ENCODE measurements at regions not wholly inside any gene's neighbourhood (a gene's known extent, or its start where the extent isn't known, plus 50 kb on each side); places are given as distances from the start of the nearest gene placed in this dataset.
"Not testable (repeated sequence)": the region's sequence is repeated elsewhere in the genome, so short reads cannot be mapped to it uniquely, and the experiment has no call there.

DNA sequence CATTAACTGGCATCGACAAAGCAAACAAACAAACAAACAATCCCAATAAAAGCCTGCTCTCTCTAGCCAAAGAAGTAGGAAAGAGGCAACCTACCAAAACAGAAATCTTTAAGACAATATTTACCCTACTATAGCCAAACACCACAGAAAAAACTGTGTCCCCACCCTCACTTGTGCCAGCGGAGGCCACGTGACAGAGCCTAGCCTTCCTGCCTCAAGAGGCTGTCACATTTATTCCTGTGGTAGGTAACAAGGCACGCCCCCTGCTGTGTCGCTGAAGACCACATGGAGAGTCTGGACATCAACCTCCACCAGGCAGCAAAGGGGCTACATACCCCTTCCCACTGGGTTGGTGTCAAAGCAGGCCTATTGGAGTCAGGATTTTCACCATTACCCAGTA, 148.1 kb downstream of the LMNTD1 start:
- no peak overlapping the region for H3K27ac Mint-ChIP-seq
- no peaks in the 10 kb centered on the region for H3K36me3 Mint-ChIP-seq (ENCODE audit: low read depth)
- peaks cover 6% of the 10 kb centered on the region for H3K9me3 Mint-ChIP-seq
- no peaks in the 10 kb centered on the region for H3K27me3 Mint-ChIP-seq
- ChIA-PET CTCF (no interaction called here), POLR2A (no interaction called here)
- H3K4me3 Mint-ChIP-seq: no peak overlapping the region
- TF ChIP-seq, protein P1, sequence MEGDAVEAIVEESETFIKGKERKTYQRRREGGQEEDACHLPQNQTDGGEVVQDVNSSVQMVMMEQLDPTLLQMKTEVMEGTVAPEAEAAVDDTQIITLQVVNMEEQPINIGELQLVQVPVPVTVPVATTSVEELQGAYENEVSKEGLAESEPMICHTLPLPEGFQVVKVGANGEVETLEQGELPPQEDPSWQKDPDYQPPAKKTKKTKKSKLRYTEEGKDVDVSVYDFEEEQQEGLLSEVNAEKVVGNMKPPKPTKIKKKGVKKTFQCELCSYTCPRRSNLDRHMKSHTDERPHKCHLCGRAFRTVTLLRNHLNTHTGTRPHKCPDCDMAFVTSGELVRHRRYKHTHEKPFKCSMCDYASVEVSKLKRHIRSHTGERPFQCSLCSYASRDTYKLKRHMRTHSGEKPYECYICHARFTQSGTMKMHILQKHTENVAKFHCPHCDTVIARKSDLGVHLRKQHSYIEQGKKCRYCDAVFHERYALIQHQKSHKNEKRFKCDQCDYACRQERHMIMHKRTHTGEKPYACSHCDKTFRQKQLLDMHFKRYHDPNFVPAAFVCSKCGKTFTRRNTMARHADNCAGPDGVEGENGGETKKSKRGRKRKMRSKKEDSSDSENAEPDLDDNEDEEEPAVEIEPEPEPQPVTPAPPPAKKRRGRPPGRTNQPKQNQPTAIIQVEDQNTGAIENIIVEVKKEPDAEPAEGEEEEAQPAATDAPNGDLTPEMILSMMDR (IDR thresholded peaks at IDR 0.05): no peak
- no peak for DNase-seq
- no peaks in the 10 kb centered on the region for H3K4me1 Mint-ChIP-seq
- intact Hi-C loops (cut with micrococcal nuclease): no loop called here
- no peak for ATAC-seq (ENCODE audit: low read depth)

DNA sequence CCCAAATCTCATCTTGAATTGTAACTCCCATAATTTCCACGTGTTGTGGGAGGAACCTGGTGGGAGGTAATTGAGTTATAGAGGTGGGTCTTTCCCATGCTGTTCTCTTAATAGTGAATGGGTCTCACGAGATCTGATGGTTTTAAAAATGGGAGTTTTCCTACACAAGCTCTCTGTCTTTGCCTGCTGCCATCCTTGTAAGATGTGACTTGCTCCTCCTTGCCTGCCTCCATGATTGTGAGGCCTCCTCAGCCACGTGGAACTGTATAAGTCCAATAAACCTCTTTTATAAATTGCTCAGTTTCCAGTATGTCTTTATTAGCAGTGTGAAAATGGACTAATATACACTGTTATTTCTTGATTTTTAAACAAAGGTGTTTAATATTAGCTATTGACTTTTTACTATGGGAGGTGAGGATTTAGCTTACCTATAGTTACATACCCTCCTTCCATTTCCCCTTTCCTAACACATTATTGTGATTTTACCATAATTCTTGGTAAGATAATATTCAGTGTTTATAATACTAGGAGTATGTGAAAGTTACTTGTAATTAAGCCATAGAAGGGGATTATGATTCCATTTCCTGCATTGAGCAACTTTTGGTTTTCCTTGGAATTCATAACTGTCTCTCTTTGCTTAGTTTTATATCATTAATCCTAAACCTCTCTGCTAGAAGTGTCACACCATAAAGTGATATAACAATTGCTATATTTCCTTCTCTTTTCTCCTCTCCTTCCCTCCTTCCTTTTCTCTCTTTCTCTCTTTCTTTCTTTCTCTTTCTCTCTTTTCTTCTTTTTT, 151.0 kb upstream of the KRAS start:
- TF ChIP-seq, protein P1 (IDR thresholded peaks at IDR 0.05): no peak
- CTCF ChIA-PET: interaction anchor here (1.5 kb wide), 1 partner anchor 14 kb away, joined by 5 read pairs; no protein-coding TSS in a partner anchor
- H3K9me3 Mint-ChIP-seq: peaks cover 6% of the 10 kb centered on the region
- ATAC-seq (ENCODE audit: low read depth) (no peak), DNase-seq (no peak)
- H3K27ac Mint-ChIP-seq: no peak overlapping the region
- POLR2A ChIA-PET: no interaction called here
- no peaks in the 10 kb centered on the region for H3K4me1 Mint-ChIP-seq
- H3K27me3 Mint-ChIP-seq: no peaks in the 10 kb centered on the region
- no peak overlapping the region for H3K4me3 Mint-ChIP-seq
- intact Hi-C loops (cut with micrococcal nuclease): no loop called here
- H3K36me3 Mint-ChIP-seq (ENCODE audit: low read depth): no peaks in the 10 kb centered on the region

DNA sequence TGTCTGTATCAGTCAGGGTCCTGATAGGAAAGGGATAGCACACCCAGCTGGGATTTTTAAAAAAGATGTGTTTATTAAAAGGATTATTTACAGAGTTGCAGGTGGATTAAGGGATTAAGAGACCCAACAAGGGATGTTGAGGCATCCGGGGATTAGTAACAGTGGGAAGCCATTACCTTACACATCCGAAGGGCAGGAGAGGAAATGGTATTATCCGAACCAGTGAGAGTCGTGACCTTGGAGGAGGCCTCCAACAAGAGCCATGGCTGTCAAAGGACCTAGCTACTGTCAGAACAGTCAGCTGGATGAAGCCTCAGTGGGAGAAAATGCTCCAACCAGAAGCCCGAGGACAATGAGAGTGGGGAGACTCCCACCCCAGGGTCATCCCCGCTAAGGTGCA, 146.3 kb upstream of the KRAS start:
- CTCF ChIA-PET: no interaction called here
- intact Hi-C loops (cut with micrococcal nuclease): no loop called here
- H3K36me3 Mint-ChIP-seq (ENCODE audit: low read depth): no peaks in the 10 kb centered on the region

DNA sequence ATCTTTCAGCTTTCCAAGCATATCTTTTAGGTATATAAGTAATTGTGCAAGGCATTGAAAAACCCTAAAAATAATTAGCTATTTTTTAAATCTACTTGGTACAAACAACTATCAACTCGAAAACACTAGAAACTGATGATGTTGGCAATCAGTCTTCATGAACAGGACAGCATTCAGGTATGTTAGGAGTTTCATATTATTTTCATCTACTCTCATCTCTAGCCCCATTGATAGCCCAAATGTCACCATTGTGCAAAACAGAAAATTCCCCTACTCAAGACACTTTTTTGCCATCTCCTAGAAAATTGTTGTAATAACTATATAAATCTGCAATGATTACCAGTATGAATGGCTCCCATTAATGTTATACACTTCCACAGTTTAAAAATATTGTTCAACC, 144.5 kb upstream of the KRAS start:
- Mint-ChIP-seq H3K4me3 (no peak overlapping the region), H3K36me3 (ENCODE audit: low read depth) (no peaks in the 10 kb centered on the region), H3K27me3 (no peaks in the 10 kb centered on the region), H3K27ac (no peak overlapping the region), H3K4me1 (peaks cover 5% of the 10 kb centered on the region), H3K9me3 (no peaks in the 10 kb centered on the region)
- ChIA-PET POLR2A (no interaction called here), CTCF (no interaction called here)
- no peak for ATAC-seq (ENCODE audit: low read depth)
- TF ChIP-seq, protein P1 (IDR thresholded peaks at IDR 0.05): no peak
- no peak for DNase-seq
- intact Hi-C loops (cut with micrococcal nuclease): no loop called here

More for the DNA sequence above, 146.3 kb upstream of the KRAS start:
- TF ChIP-seq, protein P1 (IDR thresholded peaks at IDR 0.05): no peak
- no peak overlapping the region for H3K27ac Mint-ChIP-seq
- H3K4me3 Mint-ChIP-seq: no peak overlapping the region
- POLR2A ChIA-PET: no interaction called here
- no peak for ATAC-seq (ENCODE audit: low read depth)
- no peaks in the 10 kb centered on the region for H3K27me3 Mint-ChIP-seq
- DNase-seq: no peak
- peaks cover 5% of the 10 kb centered on the region for H3K4me1 Mint-ChIP-seq
- H3K9me3 Mint-ChIP-seq: peaks cover 4% of the 10 kb centered on the region

DNA sequence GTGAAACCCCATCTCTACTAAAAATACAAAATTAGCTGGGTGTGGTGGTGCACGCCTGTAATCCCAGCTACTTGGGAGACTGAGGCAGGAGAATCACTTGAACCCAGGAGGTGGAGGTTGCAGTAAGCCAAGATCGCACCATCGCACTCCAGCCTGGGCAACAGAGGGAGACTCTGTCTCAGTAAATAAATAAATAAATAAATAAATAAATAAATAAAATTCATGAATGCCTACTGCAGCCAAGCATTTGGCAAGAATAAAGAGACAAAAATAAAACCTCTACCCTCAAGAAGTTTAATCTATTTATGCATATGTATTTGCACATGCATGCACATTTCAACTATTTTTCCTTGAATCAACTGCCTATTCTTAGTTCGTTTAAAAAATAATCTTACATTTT, 144.0 kb upstream of the KRAS start:
- DNase-seq; H3K36me3 Mint-ChIP-seq (ENCODE audit: low read depth); intact Hi-C loops (cut with micrococcal nuclease); H3K4me1 Mint-ChIP-seq; POLR2A ChIA-PET; H3K4me3 Mint-ChIP-seq; ATAC-seq (ENCODE audit: low read depth); H3K9me3 Mint-ChIP-seq; H3K27ac Mint-ChIP-seq; H3K27me3 Mint-ChIP-seq; CTCF ChIA-PET: not testable (repeated sequence)

DNA sequence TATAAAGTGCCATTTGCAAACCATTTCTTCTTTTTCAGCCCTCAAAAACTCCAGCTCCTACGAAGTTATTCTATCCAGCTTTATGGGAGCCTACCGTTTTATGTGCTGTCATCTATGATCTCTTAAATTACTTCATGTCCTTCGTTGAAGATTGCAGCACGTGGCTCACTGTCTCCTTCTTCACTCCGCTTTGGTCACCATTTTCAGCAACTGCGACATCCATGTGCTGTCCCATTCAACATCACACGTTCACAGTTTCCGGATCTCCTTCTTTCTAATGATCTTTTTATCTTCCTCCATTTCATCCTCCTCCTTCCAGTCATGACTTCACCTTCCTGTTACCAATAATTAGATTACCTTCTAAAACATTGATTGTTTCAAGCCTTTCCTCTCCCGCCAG, 143.3 kb upstream of the KRAS start:
- TF ChIP-seq, protein P1 (IDR thresholded peaks at IDR 0.05): no peak
- Mint-ChIP-seq H3K4me3 (no peak overlapping the region), H3K36me3 (ENCODE audit: low read depth) (no peaks in the 10 kb centered on the region), H3K27me3 (no peaks in the 10 kb centered on the region), H3K9me3 (no peaks in the 10 kb centered on the region), H3K27ac (no peak overlapping the region), H3K4me1 (peaks cover 5% of the 10 kb centered on the region)
- ATAC-seq (ENCODE audit: low read depth) (no peak), DNase-seq (no peak)
- ChIA-PET CTCF (no interaction called here), POLR2A (no interaction called here)
- intact Hi-C loops (cut with micrococcal nuclease): no loop called here

DNA sequence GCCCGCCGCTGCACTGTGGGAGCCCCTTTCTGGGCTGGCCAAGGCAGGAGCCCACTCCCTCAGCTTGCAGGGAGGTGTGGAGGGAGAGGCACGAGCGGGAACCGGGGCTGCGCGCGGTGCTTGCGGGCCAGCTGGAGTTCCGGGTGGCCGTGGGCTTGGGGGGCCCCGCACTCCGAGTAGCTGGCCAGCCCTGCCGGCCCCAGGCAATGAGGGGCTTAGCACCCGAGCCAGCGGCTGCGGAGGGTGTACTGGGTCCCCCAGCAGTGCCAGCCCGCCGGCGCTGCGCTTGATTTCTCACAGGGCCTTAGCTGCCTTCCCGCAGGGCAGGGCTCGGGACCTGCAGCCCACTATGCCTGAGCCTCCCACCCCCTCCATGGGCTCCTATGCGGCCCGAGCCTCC, 140.6 kb upstream of the KRAS start:
- ATAC-seq (ENCODE audit: low read depth); H3K27ac Mint-ChIP-seq; H3K36me3 Mint-ChIP-seq (ENCODE audit: low read depth); H3K9me3 Mint-ChIP-seq; H3K27me3 Mint-ChIP-seq; H3K4me3 Mint-ChIP-seq; POLR2A ChIA-PET; DNase-seq; intact Hi-C loops (cut with micrococcal nuclease); CTCF ChIA-PET: not testable (repeated sequence)
- H3K4me1 Mint-ChIP-seq: peaks cover 12% of the 10 kb centered on the region

All from activated B cell treated with CpG ODN at 0.5 μM for 24 hours (primary cell).